NCI-H1930 (cell line): ENCODE measurements at regions not wholly inside any gene's neighbourhood (a gene's known extent, or its start where the extent isn't known, plus 50 kb on each side); places are given as distances from the start of the nearest gene placed in this dataset.
"Not testable (repeated sequence)": the region's sequence is repeated elsewhere in the genome, so short reads cannot be mapped to it uniquely, and the experiment has no call there.

ENCODE experiments used
- DNase-seq, 2 experiments: peaks; one replicate each; lab custom pipeline; 2025; lab: John Stamatoyannopoulos, UW

DNA sequence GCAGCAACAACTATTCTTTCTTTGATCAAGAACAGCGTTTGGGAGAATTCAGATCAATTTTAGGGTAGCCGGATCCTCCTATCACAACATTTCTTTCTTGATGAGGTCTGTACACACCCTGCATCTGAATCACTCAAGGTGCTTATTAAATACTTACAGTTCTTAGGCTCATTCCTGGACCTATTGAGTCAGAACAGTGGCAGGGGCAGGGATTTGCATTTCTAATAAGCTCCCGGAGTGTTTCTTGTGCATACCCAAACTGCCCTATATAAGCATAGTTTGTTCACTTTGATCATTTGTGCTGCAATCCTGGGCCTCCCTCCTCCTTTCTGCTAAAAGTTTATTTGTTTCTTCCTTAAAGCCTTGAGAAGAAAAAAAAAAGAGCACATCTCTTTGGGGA lies 80.5 kb upstream of the RPH3A start:
- DNase-seq: no peak

DNA sequence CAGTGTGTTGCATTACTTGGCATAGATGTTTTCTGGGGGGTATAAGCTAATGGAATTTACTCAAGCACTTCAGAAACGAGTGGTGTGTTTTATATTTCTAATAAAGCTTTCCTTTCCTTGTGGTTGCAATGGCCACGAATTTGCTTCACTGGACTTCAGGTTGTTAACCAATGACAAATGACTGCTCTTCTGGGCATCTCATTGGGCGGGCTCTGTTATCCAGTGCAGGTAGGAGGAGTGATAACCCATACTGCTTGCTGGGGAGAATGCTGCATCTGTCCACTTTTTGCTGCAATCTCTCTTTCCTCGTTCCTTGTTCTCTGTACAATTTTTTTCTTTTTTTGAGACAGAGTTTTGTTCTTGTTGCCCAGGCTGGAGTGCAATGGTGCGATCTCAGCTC lies 80.0 kb upstream of the RPH3A start:
- DNase-seq: no peak

DNA sequence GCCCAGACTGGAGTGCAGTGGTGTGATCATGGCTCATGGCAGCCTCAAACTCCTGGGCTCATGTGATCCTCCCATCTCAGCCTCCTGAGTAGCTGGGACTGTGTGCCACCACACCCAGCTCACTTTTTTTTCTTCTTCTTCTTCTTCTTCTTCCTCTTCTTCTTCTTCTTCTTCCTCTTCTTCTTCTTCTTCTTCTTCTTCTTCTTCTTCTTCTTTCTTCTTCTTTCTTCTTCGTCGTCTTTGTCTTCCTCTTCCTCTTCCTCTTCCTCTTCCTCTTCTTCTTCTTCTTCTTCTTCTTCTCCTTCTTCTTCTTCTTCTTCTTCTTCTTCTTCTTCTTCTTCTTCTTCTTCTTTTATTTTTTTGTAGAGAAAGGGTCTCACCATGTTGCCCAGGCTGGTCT lies 78.8 kb upstream of the RPH3A start:
- not testable (repeated sequence) for DNase-seq

DNA sequence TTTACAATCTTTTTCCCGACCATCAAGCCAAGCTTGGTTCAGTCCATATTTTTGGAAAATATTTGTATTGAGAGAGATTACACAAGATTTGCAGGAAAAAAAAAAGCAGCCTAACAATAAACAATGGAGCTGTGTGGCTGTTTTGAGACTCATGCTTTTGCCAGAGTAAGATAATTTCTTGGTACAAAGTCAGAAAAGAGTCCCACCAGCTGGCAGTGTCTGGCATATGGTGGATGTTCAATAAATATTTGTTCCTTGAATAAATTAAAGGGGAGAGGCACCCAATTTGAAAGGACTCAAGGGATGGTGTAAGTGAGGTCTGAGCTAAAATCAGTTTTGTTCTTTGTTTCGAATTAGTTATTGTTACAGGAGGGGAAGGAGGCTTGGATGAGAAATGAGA lies 78.1 kb upstream of the RPH3A start:
- DNase-seq: no peak

DNA sequence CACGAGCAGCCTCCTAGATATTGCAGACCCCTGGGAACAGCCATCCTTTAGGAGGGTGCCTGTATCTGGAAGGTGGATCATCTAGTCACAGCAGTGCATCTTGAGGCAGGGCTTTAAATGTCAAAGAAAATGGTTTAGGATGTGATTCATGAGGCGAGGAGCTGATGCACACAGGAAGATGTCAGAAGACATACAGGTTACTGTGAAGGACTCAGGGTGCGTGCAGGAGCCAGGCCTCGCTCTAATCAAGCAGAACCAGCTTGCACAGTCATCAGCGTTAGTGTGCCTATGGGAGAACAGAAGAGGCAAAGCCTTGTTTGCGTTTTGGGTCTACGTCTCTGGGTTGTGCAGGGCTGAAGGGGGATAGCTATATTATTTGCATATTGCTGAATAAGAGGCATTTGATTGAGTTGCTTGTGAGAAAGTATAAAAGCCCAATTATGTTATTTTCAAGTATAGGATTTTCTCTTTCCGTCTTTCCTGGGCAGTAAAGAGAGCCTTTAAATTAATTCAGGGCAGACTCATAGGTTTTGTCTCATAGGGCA lies 77.3 kb upstream of the RPH3A start:
- no peak for DNase-seq

- peak in 1 of 2 experiments; percentile 18 for DNase-seq
Observed at GRCh38 chr12:112716099-112717093, 75.2 kb upstream of the RPH3A start.

DNA sequence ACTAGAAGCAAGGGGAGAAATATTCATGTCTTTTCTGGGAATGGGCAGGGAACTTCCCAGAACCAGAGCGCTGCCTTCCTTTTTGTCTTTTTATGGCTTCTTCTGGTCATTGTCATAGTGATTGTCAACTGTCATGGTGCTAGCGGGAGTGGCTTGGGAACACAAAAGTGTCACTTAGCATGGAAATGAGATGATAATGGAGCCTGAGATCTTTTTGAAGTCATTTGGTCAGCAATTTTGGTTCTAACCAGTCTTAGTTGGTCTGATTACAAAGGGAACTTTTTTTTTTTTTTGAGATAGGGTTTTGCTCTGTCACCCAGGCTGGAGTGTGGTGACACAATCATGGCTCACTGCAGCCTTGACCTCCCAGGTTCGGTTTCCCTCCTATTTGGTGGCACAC lies 62.7 kb upstream of the RPH3A start:
- DNase-seq: no peak

DNA sequence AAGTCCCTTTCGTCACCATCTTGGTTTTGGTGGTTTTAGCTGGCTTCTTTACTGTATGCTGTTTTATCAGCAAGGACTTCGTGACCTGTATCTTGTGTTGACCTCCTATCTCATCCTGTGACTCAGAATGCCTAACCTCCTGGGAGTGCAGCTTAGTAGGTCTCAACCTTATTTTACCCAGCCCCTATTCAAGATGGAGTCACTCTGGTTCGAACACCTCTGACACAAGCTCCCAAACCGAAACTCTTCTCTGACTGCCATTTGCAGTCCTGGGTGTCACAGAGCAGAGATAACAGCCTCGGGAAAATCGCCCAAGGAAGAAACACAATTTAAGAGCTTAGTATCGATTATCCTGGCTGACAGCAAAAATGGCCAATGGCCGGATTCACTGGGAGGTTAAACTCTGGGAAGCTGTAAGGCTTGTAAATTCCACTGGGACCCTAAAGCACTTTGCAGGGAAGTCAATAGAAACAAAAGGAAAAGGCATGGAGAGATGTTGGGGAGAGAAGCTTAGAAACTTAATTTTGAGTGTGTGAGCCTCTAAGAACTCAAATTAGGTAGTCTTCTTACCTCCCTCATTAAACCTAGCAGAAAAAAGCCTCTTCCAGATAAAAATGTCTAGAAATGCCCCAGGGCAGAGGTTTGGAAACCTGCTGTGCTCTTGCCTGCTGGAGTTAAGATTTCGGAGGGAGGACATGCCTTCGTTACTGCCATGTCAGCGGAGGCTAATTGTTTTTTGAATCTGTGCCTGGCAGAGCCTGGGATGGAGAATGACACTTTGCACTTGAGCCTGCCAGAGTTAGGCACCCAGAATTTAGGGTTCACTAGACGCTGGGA lies 56.5 kb upstream of the RPH3A start:
- DNase-seq: no peak

DNA sequence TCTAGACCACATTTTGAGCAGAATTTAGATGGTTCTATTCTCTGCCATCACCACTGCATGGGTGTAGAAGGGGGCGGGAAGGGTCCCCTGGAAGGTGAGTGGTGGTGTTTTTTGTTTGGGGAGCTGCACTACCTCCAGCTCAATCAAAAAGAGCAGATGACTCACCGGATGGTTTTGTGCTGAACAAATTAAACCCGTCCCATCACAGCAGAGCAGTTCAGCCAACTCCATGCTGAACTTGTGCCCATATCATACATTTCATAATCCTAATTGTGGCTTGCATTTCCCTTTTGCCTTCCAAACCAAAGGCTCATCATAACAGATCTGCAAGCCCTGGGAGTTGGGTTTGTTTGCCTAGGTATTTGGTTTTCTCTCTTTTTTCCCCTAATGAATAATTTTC lies 53.0 kb upstream of the RPH3A start:
- DNase-seq: no peak

DNA sequence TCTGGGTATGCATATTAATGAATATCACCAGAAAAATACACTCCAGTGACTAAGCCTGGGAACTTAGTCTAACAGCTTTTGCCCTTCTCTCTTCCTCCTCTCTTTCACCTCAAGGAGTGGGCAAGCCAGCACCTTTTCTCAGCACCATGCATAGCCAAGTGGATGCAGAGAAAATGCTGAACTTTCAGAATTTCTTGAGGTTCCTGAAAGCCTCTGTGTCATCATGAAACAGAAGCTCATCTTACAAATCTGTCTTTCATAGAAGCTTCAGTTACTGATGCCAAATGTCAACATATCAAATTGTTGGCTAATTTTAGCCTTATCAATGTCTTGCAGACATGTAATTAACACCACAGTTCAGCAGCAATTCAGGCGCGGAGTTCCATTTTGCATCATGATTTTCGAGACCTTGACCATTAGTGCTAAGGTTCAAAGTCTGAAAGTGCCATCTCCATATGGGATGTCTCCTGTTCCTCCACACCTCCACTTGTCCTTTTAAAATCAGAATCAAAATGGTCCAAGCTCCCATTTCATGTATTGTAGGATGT lies 51.1 kb upstream of the RPH3A start:
- no peak for DNase-seq

DNA sequence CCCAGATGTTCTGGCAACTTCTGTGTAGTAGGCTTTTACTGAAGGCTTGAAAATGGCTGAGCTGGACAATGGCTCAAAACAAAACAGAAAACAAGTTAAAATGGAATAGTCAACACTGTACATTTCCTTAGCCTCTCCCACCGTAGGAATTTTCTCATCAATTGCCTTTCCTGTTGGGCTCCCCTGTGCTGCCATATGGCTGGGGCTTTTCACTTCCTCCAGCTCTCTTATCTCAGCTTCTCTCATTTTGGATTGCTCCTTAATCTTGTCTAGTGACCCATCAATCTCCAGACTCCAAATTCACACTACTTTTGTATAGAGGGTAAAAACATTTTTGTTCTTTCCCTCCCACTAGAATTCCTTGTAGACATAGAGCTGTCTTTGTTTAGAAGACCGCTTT lies 50.4 kb upstream of the RPH3A start:
- no peak for DNase-seq
